ENCODE measurements at regions not wholly inside any gene's neighbourhood (a gene's known extent, or its start where the extent isn't known, plus 50 kb on each side); places are given as distances from the start of the nearest gene placed in this dataset.

GRCh38 chr12:97347956-97348355, 114.6 kb upstream of the RMST start:
- no peak for DNase-seq

GRCh38 chr12:97358361-97358760, 104.2 kb upstream of the RMST start:
- DNase-seq: no peak

- DNase-seq: no peak
Measured at GRCh38 chr12:97359021-97359690, 103.4 kb upstream of the RMST start.

- DNase-seq: no peak
Measured at GRCh38 chr12:97363693-97364092, 98.9 kb upstream of the RMST start.

- DNase-seq: no peak
Measured at GRCh38 chr12:97368462-97369163, 94.0 kb upstream of the RMST start.

- DNase-seq: no peak
Measured at GRCh38 chr12:97375310-97375709, 87.3 kb upstream of the RMST start.

GRCh38 chr12:97380440-97380839, 82.2 kb upstream of the RMST start:
- no peak for DNase-seq

GRCh38 chr12:97385121-97385520, 77.5 kb upstream of the RMST start:
- DNase-seq: no peak

- DNase-seq: no peak
Measured at GRCh38 chr12:97386133-97386581, 76.4 kb upstream of the RMST start.

- DNase-seq: no peak
Measured at GRCh38 chr12:97387844-97388243, 74.8 kb upstream of the RMST start.

- DNase-seq: no peak
Measured at GRCh38 chr12:97394657-97395056, 67.9 kb upstream of the RMST start.

GRCh38 chr12:97397008-97397407, 65.6 kb upstream of the RMST start:
- no peak for DNase-seq

GRCh38 chr12:97398704-97399103, 63.9 kb upstream of the RMST start:
- DNase-seq: no peak

- DNase-seq: no peak
Measured at GRCh38 chr12:97404093-97404492, 58.5 kb upstream of the RMST start.

GRCh38 chr12:97404543-97404942, 58.1 kb upstream of the RMST start:
- peak; percentile 55 for DNase-seq

- DNase-seq: no peak
Measured at GRCh38 chr12:97408363-97408762, 54.2 kb upstream of the RMST start.

GRCh38 chr12:97411341-97411740, 51.3 kb upstream of the RMST start:
- DNase-seq: no peak

Data from NCI-H1092 (cell line).